GM18517 (cell line): ENCODE measurements at regions not wholly inside any gene's neighbourhood (a gene's known extent, or its start where the extent isn't known, plus 50 kb on each side); places are given as distances from the start of the nearest gene placed in this dataset.

Experiments used
- ATAC-seq: cut with Tn5 transposase; IDR thresholded peaks from one replicate; pipeline ENCODE4 v1.9.1; 2021; ENCODE audit warnings: mild to moderate bottlenecking, moderate library complexity; ENCODE audit not compliant: unreplicated experiment

GRCh38 chr11:19525714-19526113 is 186.9 kb upstream of the NAV2 start:
- ATAC-seq: no peak

DNA sequence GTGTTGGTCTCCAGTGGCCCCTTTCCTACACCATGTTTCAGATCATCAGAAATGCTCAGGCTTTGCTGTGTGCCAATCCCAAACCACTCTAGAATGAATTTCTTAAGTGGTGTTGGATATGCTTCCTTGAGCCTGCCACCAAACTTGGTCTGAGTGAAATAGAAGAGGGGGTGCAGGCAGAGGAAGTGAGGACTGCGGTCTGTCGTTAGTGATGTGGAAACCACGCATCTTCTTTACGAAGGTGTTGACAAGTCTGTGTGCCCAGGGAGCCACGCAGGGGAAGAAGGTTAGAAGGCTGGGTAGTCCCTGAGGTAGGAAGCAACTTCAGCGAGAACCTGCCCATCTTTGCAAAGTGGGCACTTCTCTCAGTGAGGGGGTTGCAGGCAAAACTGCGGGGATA is 187.4 kb upstream of the NAV2 start:
- ATAC-seq: no peak

GRCh38 chr11:19524171-19524671 is 188.4 kb upstream of the NAV2 start:
- ATAC-seq: no peak

DNA sequence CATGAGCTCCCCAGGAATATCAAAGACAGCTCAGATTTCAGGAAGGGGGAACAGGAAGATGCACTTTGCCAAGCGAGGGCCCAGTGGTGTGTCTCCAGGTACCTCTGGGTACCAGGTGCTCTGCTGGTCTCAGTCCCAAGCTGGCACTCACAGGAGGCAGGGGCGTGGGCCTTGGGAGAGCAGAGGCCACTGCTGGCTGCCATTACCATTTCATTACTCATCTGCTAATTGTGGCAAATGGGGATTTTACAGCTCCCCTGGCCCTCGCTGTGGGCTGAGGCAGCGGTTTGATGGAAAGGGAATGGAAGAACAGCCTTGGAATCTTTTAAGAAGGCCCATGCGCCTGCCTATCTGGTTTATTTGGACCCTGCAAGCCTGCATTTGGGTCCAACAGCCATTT is 192.0 kb upstream of the NAV2 start:
- ATAC-seq: no peak

GRCh38 chr11:19519912-19520641 is 192.6 kb upstream of the NAV2 start:
- no peak for ATAC-seq

GRCh38 chr11:19519353-19519752 is 193.3 kb upstream of the NAV2 start:
- ATAC-seq: no peak

DNA sequence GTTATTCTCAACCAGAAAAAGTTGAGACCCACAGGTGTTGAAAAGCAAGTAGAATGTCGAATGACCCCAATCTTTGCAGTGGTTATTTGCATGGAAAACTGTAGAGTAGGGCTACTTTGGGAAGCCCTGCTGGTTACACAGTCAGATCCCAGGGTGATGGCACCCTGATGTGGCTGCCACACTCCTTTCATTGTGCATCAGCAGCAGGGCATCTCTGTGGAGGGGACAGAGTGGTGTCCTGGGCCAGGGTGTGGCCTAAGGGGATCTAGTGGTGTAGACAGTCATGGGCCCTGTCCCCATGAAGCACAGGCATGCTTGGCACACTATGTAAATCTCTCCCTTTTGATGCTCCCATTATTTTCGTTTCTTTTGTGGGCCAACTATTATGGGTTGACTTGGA is 199.4 kb upstream of the NAV2 start:
- ATAC-seq: no peak

- ATAC-seq: no peak
These were observed 200.0 kb upstream of the NAV2 start for GRCh38 chr11:19512618-19513017.

GRCh38 chr11:19511413-19512183 is 201.0 kb upstream of the NAV2 start:
- no peak for ATAC-seq

GRCh38 chr11:19511066-19511412 is 201.6 kb upstream of the NAV2 start:
- no peak for ATAC-seq

DNA sequence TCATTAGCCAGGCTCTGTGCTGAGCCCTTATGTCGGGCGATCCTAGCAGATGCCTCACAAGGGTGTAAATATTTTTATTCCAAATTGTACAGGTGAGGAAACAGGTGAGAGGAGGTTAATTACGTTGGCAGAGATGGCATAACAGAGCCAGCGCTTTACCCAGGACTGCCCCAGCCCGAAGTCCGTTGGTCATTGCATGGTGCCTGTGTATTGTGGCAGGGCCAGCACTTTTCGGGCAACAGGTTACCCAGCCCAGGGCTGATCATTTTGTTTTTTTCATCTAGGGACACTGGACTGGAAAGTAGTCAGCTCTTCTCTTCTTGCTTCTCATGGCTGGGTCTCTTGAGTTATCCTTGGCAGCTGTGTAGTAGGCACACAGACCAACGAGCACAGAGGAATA is 202.2 kb upstream of the NAV2 start:
- no peak for ATAC-seq

DNA sequence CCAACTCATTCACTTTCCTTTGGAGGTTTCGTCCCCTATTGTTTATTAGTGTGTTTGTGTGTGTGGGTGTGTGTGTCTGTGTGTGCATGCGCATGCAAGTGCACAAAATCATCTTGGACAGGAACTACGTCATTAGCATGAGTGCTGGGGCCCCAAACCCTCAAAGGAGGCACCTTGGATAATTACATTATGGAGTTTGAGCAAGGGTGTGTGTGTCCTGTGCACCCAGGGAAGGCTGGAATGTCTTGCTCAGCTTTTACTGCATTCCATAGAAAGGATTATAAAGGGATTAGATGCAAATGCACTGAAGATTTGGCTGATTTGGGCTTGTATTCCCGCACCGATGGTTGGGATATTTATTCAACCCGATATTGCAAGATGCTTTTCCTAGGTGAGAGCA is 203.4 kb upstream of the NAV2 start:
- ATAC-seq: no peak

GRCh38 chr11:19508165-19508564 is 204.5 kb upstream of the NAV2 start:
- no peak for ATAC-seq

- no peak for ATAC-seq
These were observed 205.7 kb upstream of the NAV2 start for GRCh38 chr11:19506816-19507486.

GRCh38 chr11:19502691-19503253 is 209.9 kb upstream of the NAV2 start:
- ATAC-seq: no peak

GRCh38 chr11:19501631-19502030 is 211.0 kb upstream of the NAV2 start:
- no peak for ATAC-seq

DNA sequence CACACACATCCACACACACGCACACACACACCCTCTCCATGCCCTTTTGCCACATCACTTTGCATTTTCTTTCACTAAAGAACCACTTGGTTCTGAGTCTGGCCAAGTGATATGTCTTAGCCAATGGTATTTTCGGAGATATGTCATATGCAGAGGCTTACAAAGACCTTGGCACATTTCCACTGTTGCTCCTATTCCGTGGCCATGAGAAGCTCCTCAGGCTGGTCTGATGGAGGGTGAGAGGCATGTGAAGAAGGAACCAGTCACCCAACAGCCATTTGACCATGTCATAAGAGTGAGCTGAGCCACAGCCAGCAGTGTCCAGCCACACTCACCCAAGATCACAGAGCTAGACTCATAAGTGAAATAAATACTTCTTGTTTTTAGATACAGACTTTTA is 212.6 kb upstream of the NAV2 start:
- no peak for ATAC-seq

DNA sequence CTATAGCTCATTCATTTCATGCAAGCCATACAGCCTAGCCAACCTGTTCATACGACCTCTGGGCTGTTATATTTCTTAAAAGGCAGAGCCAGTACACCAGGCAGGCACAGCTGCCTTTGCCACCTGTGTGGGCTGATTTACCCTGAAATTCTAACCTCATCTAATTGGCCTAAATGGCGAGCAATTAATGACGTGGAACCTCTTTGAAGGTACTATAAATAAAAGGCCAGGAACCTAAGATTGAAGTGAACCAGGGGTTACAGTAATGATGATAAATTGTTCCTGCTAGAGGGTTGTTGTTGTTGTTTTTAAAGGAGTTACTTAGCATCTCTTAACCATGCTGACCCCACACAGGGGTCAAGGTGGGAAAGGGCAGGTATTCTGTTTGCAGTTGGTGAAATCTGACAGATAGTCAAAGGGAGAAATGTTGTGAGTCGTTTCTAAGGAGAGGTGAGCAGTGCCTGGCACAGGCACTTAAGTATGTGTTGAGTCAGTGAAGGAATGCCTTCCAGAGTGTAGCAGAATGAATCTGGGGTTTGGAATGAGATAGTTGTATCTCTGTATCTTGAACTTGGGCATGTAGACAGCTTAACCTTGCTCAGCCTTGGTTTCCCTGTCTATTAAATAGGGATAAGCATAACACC is 213.5 kb upstream of the NAV2 start:
- no peak for ATAC-seq

GRCh38 chr11:19493446-19494213 is 219.0 kb upstream of the NAV2 start:
- no peak for ATAC-seq
